NCI-H1436 (cell line): ENCODE measurements at regions not wholly inside any gene's neighbourhood (a gene's known extent, or its start where the extent isn't known, plus 50 kb on each side); places are given as distances from the start of the nearest gene placed in this dataset.

ENCODE experiments used
- DNase-seq: peaks from one replicate; lab custom pipeline; 2025; lab: John Stamatoyannopoulos, UW

DNA sequence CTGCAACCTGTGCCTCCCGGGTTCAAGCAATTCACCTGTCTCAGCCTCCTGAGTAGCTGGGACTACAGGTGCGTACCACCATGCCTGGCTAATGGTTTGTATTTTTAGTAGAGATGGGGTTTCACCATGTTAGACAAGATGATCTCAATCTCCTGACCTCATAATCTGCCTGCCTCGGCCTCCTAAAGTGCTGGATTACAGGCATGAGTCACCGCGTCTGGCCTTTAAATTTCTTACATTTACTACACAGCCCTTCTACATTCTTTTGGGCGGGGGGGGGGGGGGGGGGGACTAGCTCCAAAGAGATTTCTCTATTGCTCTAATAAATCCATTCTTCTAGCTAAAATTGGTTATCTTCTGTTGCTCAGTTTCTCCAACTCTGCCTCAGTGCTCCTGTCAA is 964.9 kb upstream of the ACVR2A start:
- DNase-seq: no peak

- no peak for DNase-seq
Measured at GRCh38 chr2:146874260-146874658, 970.6 kb upstream of the ACVR2A start.

GRCh38 chr2:146873646-146874259 is 971.1 kb upstream of the ACVR2A start:
- DNase-seq: no peak

DNA sequence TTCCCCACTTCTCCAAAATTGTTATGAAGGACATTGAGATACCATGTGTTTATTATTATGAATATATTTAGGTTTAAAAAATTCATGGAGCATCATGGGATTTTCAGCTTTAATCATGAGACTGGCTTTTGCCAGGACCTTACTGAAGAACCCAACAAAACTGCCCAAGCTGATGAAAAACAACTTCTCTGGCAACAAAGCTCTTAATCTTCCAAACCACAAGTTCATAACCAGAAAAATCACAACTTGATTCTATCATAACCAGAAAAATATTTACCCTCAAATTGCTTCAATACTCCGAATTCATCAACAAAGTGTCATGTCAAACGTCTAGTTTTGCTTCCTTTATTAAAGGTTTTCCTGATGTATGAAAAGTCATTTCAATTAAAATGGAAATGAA is 971.8 kb upstream of the ACVR2A start:
- no peak for DNase-seq

DNA sequence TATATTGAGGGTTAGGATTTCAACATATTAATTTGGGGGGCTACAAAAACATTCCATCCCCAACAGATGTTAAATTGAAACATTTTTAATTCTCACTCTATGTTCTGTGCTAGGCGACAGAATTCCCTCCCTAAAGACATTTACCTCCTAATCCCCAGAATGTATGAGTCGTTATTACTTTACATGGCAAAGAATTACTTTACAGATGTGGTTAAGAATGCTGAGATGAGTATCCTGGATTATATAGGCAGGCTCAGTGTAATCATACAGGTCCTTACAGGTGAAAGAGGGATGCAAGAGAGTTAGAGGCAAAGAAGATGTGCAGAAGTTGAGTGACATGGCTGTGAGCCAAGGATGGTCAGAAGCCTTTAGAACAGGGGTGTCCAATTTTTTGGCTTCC is 974.1 kb upstream of the ACVR2A start:
- no peak for DNase-seq

GRCh38 chr2:146869328-146869727 is 975.5 kb upstream of the ACVR2A start:
- DNase-seq: no peak

DNA sequence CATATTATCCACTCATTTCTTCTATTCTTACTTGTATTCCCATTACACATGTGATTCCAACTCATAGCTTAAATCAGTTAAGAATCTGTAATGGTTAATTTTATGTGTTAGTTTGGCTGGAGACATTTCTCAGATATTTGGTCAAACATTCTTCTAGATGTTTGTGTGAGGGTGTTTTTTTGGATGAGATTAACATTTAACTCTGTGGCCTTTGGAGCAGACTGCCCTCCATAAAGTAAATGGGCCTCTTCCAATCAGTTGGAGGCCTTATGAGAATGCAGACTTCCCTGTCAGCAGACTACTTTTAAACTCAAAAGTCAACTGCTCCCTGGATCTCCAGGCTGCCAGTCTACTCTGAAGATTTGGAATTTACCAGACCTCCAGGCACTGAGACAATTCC is 976.8 kb upstream of the ACVR2A start:
- DNase-seq: no peak

DNA sequence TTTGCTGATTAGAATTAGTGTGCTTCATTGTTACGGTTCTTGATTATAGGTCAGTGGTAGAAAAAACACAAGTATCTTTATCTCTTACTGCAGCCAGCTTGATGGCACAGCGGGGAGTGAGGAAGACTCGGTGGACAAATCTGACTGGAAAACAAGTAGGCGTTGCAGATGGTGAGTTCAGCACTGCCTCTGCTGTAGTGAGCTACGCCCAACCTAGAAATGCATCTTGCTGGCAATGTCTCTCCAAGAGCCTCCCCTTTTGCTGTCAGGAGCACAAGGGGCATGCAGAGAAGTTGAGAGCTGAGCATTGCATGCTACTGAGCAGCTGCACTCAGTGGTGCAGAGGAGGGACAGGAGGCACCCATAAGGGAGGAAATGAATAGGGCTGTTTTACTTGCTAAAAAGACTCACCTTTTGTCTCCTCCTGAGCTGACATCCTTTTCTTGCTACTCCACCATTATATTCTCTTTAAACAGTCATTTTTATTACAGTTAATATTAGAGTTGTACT is 977.3 kb upstream of the ACVR2A start:
- no peak for DNase-seq

GRCh38 chr2:146853741-146854444 is 990.9 kb upstream of the ACVR2A start:
- DNase-seq: no peak

GRCh38 chr2:146852661-146853060 is 992.2 kb upstream of the ACVR2A start:
- DNase-seq: no peak

GRCh38 chr2:146850746-146851145 is 994.1 kb upstream of the ACVR2A start:
- no peak for DNase-seq

DNA sequence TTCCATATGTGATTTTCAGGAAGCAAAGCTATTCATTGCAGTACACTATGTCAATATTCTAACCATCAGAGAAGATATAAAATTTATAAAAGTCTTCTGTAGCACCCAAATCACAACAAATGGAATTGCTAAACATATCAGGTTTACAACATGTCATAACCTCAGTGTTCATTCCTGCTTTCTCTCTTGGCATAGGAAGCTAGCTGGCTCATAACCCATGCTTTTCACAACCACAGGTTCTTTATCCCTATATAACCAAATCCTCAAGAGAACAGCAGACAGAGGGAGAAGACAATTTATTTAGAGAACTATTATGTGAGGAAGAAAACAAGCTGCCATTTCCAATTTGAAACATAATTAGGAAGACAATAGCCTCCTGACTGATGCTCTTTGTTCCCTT is 997.0 kb upstream of the ACVR2A start:
- DNase-seq: peak; percentile 6

DNA sequence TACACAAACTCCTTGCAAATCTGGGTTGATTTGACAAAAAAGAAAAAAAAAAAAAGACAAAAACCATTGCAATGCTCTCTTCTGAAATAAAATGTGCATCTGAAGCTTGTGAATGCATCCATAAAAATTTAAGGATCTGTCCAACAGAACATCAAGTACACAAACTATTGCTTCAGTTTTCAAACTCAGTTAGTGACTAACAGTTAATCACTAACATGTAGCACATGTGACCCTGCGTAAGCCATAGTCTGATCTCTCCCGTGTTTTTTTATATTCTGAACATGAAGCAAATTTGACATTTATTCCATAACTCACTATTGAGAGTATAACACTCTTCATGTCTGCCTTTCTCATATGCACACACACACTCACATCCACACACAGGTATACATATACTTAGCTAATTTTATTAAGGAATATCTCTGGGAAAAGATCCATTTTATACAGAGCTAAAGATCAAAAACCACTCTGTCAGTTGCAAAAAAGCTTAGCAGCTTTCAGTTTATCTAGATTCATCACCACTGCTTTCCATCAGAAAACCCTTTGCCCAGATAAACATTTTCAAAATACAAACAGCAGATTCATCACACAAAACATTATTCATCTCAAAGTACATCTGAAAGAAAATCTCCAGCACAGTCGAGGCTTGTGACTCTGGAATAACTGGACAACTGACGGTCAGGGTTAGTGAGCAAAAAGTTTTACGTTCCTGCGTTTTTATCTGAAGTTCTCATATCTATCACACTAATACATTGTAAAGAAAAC is 1000.4 kb upstream of the ACVR2A start:
- no peak for DNase-seq

DNA sequence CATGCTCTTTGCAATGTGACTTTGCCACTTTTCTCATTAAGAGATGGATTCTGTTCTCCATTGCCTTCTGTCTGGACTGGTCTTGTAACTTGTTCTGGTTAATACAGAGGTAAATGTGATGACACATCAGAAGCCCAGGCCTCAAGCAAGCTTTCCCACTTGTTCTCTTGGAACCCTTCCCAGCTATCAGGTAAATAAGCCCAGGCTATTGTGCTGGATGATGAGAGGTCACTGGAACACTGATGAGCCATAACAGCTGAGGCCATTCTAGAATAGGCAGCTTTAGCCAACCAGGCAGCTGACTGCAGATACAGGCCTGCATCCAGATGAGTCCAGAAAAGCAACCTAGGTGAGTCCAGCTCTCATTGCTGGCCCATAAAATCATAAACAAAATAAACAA is 1007.0 kb upstream of the ACVR2A start:
- DNase-seq: no peak

- no peak for DNase-seq
Measured at GRCh38 chr2:146826388-146826787, 1018.4 kb upstream of the ACVR2A start.

DNA sequence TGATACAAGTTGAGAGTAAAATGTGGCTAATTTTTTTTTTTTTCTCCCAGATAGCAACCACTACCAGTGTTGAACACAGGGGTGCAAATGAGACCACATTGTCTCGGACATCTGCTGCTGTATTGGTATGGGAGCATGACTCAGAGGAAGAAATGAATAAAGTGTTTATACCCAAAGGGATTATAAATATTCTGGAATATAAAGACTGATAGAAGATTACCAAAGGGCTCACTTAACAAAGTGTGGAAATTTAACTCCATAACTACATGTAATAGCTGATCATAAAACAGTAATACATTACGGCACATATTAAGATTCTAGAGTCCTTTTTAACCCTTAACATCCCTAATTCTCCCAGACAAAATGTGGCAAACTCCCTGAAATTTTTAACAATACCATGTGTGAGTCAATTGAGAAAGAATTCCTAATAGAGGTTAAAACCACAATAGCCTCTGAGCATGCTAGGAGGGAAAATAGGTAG is 1023.0 kb upstream of the ACVR2A start:
- no peak for DNase-seq

- DNase-seq: no peak
Measured at GRCh38 chr2:146820672-146821071, 1024.2 kb upstream of the ACVR2A start.

DNA sequence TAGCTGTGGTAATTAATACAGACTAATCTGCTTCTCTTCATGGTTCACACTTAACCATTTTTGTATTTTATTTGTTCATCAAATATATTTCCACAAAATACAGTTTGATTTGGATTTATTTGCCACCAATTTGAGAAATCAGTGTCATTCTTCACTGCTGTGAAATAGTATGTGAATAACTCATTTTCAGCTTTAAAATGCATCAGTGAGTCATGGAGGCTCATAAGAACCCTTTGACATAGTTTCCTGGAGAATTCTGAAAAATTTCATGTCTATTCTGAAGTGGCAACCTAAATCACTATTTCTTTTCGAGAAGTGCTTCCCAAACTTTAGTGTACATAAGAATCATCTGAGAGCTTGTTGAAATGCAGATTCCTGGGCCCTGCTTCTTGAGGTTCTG is 1026.7 kb upstream of the ACVR2A start:
- no peak for DNase-seq

DNA sequence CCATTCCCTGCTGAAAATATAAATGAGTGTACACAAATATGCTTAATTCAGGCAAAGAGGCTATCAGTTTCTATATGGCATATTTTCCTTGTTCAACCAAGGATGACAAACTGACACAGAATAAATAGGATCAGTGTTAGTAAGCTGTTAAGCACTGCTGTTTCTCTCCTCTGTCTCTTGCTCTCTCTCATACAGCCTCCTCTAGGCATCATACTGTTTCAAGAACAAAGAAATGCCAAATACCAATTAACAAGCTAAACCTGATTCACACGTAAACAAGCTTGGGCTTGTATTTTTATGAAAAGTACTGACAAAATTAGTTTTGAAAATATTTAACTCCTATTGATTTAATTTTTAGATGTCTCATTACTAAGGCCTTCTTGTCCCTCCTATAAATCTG is 1027.2 kb upstream of the ACVR2A start:
- no peak for DNase-seq

DNA sequence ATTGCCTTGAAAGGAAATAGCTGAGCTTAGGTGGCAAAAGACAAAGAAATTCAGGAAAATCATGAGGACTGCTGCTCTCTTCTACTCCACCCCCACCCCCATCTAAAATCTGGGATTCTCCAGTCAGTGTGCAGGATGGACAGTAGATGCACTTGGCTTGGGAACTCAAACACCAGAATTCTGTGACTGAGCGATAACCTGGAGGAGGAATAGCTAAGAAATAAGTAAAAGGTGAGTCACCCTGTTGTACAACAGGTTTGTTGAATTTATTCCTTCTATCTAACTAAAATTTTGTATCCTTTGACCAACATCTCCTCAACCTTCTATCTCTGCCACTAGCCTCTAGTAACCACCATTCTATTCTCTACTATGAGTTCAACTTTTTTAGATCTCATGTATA is 1029.9 kb upstream of the ACVR2A start:
- no peak for DNase-seq

- DNase-seq: no peak
Measured at GRCh38 chr2:146807568-146808168, 1037.2 kb upstream of the ACVR2A start.

GRCh38 chr2:146806364-146807005 is 1038.3 kb upstream of the ACVR2A start:
- no peak for DNase-seq
